ENCODE measurements at regions not wholly inside any gene's neighbourhood (a gene's known extent, or its start where the extent isn't known, plus 50 kb on each side); places are given as distances from the start of the nearest gene placed in this dataset.
A peak's percentile ranks its signal among the peaks of the same experiment; 100 is the strongest.

DNA sequence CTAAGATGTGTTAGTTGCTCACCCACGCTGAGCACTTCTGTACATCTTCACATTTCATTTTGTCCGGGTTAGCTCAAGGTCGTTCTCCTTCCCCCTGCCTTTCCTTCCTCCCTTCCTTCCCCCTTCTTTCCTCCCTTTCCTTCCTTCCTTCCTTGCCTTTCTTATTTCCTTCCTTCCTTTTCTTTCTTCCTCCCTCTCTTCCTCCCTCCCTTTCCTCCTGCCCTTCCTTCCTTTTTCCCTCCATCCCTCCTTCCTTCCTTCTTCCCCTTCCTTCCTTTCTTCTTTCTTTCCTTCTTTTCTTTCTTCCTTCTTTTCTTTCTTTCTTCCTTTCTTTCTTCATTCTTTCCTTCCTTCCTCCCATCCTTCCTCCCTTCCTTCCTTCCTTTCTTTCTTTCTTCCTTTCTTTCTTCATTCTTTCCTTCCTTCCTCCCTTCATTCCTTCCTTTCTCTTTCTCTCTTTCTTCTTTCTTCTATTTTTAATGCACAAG is 129.8 kb downstream of the FAM174B start:
- Histone ChIP-seq H3K27me3 (ENCODE audit: control insufficient read depth, insufficient read depth, low read length) (no peaks in the 10 kb centered on the region), H3K9me3 (ENCODE audit: control insufficient read depth, low read depth, low read length) (no peaks in the 10 kb centered on the region), H3K27ac (ENCODE audit: low read length) (no peak overlapping the region), H3K4me1 (ENCODE audit: control insufficient read depth, insufficient read depth, low read length) (no peaks in the 10 kb centered on the region), H3K36me3 (ENCODE audit: control insufficient read depth, insufficient read depth, low read length) (no peaks in the 10 kb centered on the region), H3K4me3 (ENCODE audit: low read length) (no peak overlapping the region)
- WGBS (ENCODE audit: insufficient coverage, low lambda C conversion rate): 89% methylated on average over 3 of the region's 3 CpGs
- DNase-seq: no peak

DNA sequence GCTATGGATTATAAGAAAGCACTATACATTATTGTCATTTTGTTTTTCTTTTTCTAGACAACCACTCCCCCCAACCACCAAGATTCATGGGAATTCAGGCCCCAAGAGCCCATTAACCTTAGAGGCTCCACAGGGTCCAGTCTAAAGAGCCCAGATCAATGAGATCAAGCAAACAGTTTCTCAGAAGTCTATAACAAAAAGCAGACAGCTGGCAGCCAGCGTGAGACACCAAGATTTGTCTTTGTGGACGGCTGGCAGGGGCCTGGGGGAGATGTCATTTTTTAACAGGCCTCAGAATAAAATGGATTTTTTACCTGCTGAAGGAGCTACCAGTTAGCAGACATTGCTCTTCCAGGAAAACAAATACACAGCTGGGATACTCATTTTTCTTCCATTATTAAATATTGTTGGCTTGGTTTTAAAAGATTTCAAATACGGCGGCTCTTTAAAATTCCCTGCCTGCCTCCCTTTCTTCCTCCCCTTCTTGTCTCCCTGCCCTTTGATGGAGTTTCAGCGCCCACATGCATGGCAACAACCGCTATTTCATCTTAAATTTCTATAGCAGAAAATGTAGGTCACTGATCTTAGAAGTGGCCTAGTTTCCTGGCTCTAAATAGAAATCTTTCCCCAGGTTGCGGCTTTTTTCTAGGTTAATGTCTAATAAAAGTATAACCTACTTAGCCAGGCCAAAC is 130.6 kb downstream of the FAM174B start:
- no peak for DNase-seq
- Histone ChIP-seq H3K4me1 (ENCODE audit: control insufficient read depth, insufficient read depth, low read length) (no peaks in the 10 kb centered on the region), H3K4me3 (ENCODE audit: low read length) (no peak overlapping the region), H3K27ac (ENCODE audit: low read length) (no peak overlapping the region), H3K36me3 (ENCODE audit: control insufficient read depth, insufficient read depth, low read length) (no peaks in the 10 kb centered on the region), H3K9me3 (ENCODE audit: control insufficient read depth, low read depth, low read length) (no peaks in the 10 kb centered on the region), H3K27me3 (ENCODE audit: control insufficient read depth, insufficient read depth, low read length) (no peaks in the 10 kb centered on the region)
- WGBS (ENCODE audit: insufficient coverage, low lambda C conversion rate): 82% methylated on average over 3 of the region's 7 CpGs

DNA sequence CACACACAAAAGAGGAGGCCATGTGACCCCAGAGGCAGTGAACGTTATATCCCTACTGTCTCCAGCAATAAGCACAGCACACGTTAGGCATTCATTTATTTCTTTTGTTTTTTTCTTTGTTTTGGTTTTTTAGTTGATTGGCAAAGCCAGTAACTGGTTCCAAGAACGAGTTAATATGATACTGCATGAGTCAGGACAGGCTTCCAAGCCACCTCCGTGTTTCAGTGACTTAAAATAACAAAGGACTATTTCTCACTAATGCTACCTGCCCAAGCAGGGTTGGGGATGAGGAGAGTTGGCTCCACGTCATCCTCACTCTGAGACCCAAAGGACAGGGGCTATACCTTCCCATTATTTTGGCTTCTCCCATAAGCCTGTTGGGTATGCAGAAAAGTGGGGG is 130.5 kb downstream of the ST8SIA2 start:
- Histone ChIP-seq H3K9me3 (ENCODE audit: control insufficient read depth, low read depth, low read length) (no peaks in the 10 kb centered on the region), H3K4me1 (ENCODE audit: control insufficient read depth, insufficient read depth, low read length) (no peaks in the 10 kb centered on the region), H3K27ac (ENCODE audit: low read length) (no peak overlapping the region), H3K27me3 (ENCODE audit: control insufficient read depth, insufficient read depth, low read length) (no peaks in the 10 kb centered on the region), H3K36me3 (ENCODE audit: control insufficient read depth, insufficient read depth, low read length) (no peaks in the 10 kb centered on the region), H3K4me3 (ENCODE audit: low read length) (no peak overlapping the region)
- WGBS (ENCODE audit: insufficient coverage, low lambda C conversion rate): no CpG with 5 or more reads among the region's 5 CpGs
- DNase-seq: no peak

DNA sequence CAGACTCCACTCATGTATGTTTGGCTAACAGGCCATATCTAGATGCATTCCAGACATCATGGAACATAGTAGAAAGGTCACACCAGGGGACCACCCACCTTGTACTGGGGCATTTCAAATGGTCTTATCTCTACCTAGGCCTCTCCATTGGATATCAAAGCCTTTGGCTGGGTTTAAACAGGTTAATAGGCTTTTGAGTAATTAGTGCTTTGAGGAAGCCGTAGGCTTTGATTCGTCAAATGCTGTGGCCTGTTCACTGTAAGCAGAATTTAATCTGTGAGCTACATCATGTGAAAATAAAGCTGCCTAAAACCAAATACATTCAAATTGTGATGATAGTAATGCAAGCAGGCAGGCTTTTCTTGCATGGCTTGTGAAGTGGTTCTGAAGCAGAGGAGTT is 129.5 kb downstream of the ST8SIA2 start:
- Histone ChIP-seq H3K27me3 (ENCODE audit: control insufficient read depth, insufficient read depth, low read length) (no peaks in the 10 kb centered on the region), H3K4me3 (ENCODE audit: low read length) (no peak overlapping the region), H3K9me3 (ENCODE audit: control insufficient read depth, low read depth, low read length) (no peaks in the 10 kb centered on the region), H3K36me3 (ENCODE audit: control insufficient read depth, insufficient read depth, low read length) (no peaks in the 10 kb centered on the region), H3K4me1 (ENCODE audit: control insufficient read depth, insufficient read depth, low read length) (no peaks in the 10 kb centered on the region), H3K27ac (ENCODE audit: low read length) (no peak overlapping the region)
- DNase-seq: no peak
- 90% methylated on average over 2 of the region's 2 CpGs for WGBS (ENCODE audit: insufficient coverage, low lambda C conversion rate)

DNA sequence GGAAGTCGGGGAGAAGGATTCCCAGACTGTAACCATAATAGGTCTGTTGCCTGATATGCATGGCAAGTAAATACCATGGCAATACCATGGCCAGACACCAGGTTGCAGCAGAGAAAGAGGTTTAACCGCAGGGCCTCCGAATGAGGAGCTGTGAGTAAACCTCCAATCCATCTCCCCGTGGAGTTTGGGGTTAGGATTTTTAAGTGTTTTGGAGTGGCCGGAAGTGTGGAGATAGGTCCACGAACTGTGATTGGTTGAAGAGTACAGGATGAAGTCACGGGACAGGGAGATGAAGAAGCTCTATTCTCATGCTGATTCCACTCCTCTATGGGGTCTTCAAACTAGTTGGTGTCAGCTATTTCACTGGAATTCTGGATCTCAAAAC is 127.9 kb downstream of the ST8SIA2 start:
- H3K4me1 ChIP-seq (ENCODE audit: control insufficient read depth, insufficient read depth, low read length): no peaks in the 10 kb centered on the region
- no CpG with 5 or more reads among the region's 7 CpGs for WGBS (ENCODE audit: insufficient coverage, low lambda C conversion rate)
- no peaks in the 10 kb centered on the region for H3K9me3 ChIP-seq (ENCODE audit: control insufficient read depth, low read depth, low read length)
- H3K4me3 ChIP-seq (ENCODE audit: low read length): no peak overlapping the region
- DNase-seq: peak; percentile 57 to 64
- H3K27me3 ChIP-seq (ENCODE audit: control insufficient read depth, insufficient read depth, low read length): no peaks in the 10 kb centered on the region
- H3K36me3 ChIP-seq (ENCODE audit: control insufficient read depth, insufficient read depth, low read length): no peaks in the 10 kb centered on the region
- no peak overlapping the region for H3K27ac ChIP-seq (ENCODE audit: low read length)

DNA sequence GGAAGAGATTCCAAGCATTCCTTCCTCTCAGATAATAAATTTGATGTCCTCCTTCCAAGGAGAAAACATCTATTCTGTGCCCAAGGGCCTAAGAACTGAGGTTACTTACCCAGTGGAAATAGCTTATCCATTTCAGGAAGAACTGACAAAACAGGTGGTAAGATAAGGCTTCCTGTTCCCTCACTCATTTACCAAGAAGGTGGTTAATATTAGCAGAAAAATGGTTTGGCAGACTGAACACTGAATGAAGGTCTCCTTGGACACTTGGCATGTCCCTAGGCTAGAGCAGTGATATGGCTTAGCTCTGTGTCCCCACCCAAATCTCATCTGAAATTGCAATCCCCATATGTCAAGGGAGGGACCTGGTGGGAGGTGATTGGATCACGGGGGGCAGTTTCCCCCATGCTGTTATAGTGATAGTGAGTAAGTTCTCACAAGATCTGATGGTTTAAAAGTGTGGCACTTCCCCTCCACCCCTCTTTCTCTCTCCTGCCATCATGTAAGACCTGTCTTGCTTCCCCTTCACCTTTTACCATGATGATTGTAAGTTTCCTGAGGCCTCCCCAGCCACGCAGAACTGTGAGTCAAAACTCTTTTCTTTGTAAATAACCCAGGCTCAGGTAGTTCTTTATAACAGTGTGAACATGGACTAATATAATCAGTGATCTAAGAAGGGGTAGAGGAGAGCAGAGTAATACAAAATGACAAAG is 127.4 kb downstream of the ST8SIA2 start:
- Histone ChIP-seq H3K4me3 (ENCODE audit: low read length) (no peak overlapping the region), H3K36me3 (ENCODE audit: control insufficient read depth, insufficient read depth, low read length) (no peaks in the 10 kb centered on the region), H3K4me1 (ENCODE audit: control insufficient read depth, insufficient read depth, low read length) (no peaks in the 10 kb centered on the region), H3K27ac (ENCODE audit: low read length) (no peak overlapping the region), H3K27me3 (ENCODE audit: control insufficient read depth, insufficient read depth, low read length) (no peaks in the 10 kb centered on the region), H3K9me3 (ENCODE audit: control insufficient read depth, low read depth, low read length) (no peaks in the 10 kb centered on the region)
- no CpG with 5 or more reads among the region's 2 CpGs for WGBS (ENCODE audit: insufficient coverage, low lambda C conversion rate)
- DNase-seq: no peak

DNA sequence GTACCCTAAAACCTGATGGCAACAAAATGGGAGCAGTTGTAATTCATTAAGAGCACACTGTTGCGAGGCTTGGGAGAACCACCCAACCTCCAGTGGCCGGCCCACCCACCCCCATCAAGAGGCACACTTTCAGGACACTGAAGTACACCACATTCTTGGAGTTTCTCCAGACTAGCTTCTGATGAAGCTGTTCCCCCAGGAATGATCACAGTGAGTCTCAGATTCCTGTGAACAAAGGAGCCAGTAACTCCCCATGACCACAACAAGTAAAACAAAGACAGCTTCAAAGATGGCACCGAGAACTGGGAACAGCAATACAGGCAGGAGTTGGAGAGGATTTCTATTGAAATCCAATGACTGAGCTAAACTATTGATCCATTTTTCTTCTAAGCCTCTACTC is 126.0 kb downstream of the ST8SIA2 start:
- Histone ChIP-seq H3K9me3 (ENCODE audit: control insufficient read depth, low read depth, low read length) (no peaks in the 10 kb centered on the region), H3K27ac (ENCODE audit: low read length) (no peak overlapping the region), H3K4me1 (ENCODE audit: control insufficient read depth, insufficient read depth, low read length) (no peaks in the 10 kb centered on the region), H3K36me3 (ENCODE audit: control insufficient read depth, insufficient read depth, low read length) (no peaks in the 10 kb centered on the region), H3K4me3 (ENCODE audit: low read length) (no peak overlapping the region), H3K27me3 (ENCODE audit: control insufficient read depth, insufficient read depth, low read length) (no peaks in the 10 kb centered on the region)
- WGBS (ENCODE audit: insufficient coverage, low lambda C conversion rate): no CpG with 5 or more reads among the region's 3 CpGs
- DNase-seq: no peak

Measured in large intestine (tissue), 3 donors.